GM18909 (cell line): ENCODE measurements at regions not wholly inside any gene's neighbourhood (a gene's known extent, or its start where the extent isn't known, plus 50 kb on each side); places are given as distances from the start of the nearest gene placed in this dataset.
"Not testable (repeated sequence)": the region's sequence is repeated elsewhere in the genome, so short reads cannot be mapped to it uniquely, and the experiment has no call there.

Experiments
- ATAC-seq: cut with Tn5 transposase; IDR thresholded peaks from one replicate; pipeline ENCODE4 v1.9.1; 2021; ENCODE audit warnings: mild to moderate bottlenecking; ENCODE audit not compliant: unreplicated experiment, poor library complexity

DNA sequence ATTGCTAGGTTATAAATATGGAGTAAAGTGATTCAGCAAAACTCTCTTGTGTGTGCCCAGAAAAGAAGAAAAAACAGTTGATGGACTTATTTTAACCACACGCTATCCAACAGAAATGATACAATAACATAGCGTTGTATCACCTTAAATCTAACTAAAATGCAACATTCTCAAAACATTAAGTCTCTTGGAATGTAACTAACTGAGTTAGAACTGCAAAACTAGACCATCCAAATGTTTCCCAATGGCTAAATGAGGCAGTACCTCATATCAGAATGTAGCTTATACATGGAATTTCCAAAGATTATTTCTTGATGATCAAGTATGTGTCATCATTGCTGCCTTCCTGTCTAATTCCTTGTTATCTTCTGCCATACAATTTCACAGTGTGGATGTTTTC lies 187.9 kb downstream of the CNTN3 start:
- no peak for ATAC-seq

- no peak for ATAC-seq
Measured at GRCh38 chr3:74423867-74424266, 190.6 kb downstream of the CNTN3 start.

- ATAC-seq: no peak
Measured at GRCh38 chr3:74420538-74421124, 193.8 kb downstream of the CNTN3 start.

- ATAC-seq: no peak
Measured at GRCh38 chr3:74415731-74416130, 198.7 kb downstream of the CNTN3 start.

DNA sequence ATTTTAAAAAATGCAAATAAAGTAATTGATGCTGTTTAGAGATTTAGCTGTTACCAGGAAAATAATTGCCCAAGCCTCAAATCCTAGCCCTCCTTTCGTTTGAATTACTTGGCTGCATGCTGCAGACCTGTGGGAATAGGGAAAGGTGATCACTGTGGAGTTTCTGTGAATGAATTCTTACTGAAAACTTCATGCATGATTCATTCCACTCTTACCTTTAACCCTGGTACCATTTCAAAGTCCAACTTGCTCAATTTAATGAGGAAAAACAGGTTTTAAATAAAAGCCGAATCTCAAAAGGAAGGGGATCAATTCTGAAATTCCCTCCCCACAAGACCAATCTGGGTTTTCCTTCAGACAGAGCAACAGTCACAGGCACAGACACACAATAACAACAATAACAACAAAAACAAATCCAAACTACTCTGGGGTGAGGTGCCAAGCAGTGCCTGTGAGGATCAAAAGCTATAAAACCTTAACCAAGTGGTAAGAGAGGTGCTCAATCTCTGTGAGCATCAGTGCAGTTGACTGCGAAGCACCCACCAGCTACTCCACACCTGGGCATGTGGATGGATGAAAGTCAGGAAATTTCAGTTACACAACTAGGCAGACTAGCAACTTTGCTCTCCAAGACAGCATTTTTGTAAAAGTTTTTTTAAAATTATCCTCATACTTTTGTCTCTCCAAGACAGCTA lies 200.8 kb downstream of the CNTN3 start:
- ATAC-seq: no peak

GRCh38 chr3:74410276-74410941 lies 204.1 kb downstream of the CNTN3 start:
- no peak for ATAC-seq

- no peak for ATAC-seq
Measured at GRCh38 chr3:74409066-74409465, 205.4 kb downstream of the CNTN3 start.

- ATAC-seq: no peak
Measured at GRCh38 chr3:74403307-74403706, 211.2 kb downstream of the CNTN3 start.

DNA sequence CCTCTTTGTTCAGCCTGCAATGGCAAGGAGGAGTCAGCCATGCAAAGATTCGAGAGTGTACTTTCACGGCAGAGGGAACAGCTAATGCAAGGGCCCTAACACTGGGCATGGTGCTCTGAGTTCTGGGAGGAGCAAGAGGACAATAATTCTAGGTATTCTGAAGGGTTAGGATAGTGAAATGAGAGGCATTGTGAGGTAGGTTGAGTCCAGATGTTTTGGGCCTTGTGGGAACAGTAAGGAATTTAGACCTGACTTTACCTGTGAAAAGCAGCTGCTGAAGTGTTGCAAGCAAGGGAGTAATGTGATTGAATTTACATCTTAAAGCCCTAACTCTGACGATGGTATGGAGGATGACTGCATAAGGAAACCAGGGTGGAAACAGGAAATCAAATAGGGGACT lies 211.6 kb downstream of the CNTN3 start:
- ATAC-seq: no peak

- ATAC-seq: no peak
Measured at GRCh38 chr3:74393426-74393825, 221.0 kb downstream of the CNTN3 start.

GRCh38 chr3:74390121-74390877 lies 224.2 kb downstream of the CNTN3 start:
- no peak for ATAC-seq

DNA sequence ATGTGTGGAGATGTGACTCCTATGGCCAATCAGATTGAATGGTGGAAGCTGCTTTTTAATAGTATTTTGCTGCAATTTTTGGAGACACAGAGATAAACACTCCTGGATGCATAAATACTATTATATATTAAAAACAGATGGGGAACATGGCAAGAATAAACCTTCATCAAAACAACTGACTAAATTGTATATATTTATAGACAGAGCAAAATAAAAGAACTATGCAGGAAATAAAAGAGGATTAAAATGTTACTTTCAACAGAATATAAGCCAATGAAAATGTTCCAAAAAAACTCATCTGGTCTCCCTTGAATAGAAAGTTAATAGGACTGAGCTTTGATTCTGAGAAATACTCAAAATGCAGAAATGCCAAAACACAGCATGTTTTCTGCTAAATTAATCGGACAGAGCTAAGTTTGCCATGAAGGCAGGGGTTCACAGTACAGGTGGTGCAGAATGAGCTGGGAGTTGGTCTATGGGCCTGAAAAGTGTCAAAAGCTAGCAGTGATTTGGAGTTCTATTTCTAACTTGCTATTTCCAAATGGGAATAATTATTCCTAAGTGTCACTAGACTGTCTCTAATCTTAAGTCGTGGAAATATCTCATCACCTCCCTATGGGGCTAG lies 227.2 kb downstream of the CNTN3 start:
- no peak for ATAC-seq

DNA sequence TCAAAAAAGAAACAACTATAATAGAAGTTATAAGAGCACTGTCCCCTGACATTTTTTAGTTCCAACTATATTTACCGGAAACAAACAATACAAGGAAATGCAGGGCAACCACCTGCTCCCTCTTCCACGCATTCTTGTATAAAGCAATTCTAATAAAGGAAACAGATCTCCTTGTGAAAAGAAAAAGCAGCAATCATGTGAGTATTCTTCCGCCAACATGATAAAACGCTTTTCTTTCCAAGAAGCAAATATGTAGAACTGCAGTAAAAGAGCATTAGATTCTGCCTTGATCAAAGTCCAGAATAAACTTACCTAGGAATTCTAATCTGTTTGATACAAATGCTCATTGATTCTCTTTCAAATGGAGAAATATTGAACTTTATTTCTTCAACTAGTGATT lies 230.3 kb downstream of the CNTN3 start:
- no peak for ATAC-seq

DNA sequence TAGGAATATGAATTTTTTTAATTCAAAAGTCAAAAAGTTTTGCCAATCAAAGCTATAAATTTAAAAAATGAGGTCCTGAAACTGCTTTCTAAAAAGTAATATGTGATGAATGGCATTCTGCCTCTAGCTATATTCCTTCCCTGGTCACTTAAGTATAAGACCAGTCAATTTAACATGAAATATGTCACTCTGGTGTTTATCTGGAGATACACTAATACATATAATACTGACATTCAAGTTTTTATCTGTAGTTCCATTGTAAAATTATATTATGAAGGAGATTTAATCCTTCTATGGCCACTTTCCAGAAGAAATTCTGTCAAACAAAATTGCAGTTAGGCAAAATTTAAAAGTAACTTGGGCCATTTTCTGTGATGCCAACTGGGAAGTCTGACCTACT lies 236.8 kb downstream of the CNTN3 start:
- ATAC-seq: no peak

DNA sequence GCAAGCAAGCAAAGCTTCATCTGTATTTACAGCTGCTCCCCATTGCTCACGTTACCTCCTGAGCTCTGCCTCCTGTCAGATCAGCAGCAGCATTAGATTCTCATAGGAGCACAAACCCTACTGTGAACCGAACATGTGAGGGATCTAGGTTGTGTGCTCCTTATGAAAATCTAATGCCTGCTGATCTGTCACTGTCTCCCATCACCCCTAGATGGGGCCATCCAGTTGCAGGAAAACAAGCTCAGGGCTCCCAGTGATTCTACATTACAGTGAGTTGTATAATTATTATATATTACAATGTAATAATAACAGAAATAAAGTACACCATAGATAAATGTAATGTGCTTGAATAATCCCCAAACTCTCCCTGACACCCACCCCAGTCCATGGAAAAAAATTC lies 238.1 kb downstream of the CNTN3 start:
- not testable (repeated sequence) for ATAC-seq

GRCh38 chr3:74375653-74376052 lies 238.8 kb downstream of the CNTN3 start:
- no peak for ATAC-seq

- ATAC-seq: no peak
Measured at GRCh38 chr3:74372743-74373142, 241.7 kb downstream of the CNTN3 start.

DNA sequence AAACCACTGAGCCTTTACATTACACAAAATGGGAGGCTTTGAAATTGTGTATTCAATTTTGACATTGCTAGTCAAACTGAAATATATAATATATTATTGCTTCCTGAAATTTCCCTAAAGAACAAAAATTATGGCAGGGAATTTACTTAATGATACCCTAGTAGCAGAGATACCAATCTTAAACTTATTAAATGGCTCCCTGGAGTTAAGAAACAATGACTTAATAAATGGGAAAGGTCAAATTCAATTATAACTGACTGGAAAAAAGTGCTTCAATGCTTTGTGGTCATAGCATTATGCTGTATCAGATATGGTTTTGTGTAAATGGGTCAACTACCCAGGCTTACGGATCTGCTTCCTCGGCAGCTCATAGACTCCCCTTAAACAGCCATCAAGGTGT lies 244.1 kb downstream of the CNTN3 start:
- no peak for ATAC-seq

- ATAC-seq: no peak
Measured at GRCh38 chr3:74366331-74366730, 248.1 kb downstream of the CNTN3 start.

GRCh38 chr3:74363346-74363745 lies 251.1 kb downstream of the CNTN3 start:
- ATAC-seq: no peak

GRCh38 chr3:74360406-74360805 lies 254.1 kb downstream of the CNTN3 start:
- no peak for ATAC-seq
